ENCODE measurements at regions not wholly inside any gene's neighbourhood (a gene's known extent, or its start where the extent isn't known, plus 50 kb on each side); places are given as distances from the start of the nearest gene placed in this dataset.

DNA sequence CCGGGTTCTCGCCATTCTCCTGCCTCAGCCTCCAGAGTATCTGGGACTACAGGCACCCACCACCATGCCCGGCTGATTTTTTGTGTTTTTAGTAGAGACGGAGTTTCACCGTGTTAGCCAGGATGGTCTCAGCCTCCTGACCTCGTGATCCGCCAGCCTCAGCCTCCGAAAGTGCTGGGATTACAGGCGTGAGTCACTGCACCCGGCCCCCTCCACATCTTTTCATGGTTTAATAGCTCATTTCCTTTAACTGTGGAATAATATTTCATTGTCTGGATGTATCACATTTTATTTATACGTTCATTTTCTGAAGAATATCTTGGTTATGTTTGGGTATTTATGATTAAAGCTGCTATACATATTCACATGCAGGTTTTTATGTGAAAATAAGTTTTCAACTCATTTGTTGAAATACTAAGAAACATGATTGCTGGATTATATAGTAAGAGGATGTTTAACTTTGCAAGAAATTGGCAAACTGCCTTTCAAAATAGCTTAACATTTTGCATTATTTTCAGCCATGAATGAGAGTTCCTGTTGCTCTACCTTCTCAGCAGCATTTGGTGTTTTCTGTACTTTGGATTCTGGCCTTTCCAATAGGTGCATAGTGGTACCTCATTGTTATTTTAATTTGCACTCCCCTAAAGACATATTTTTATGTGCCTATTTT lies 591.9 kb downstream of the TECRL start:
- TF ChIP-seq ZBTB33 (IDR thresholded peaks at IDR 0.05) (no peak), LARP7 (IDR thresholded peaks at IDR 0.05) (no peak), HDAC2 (IDR thresholded peaks at IDR 0.05) (no peak), EZH2 (IDR thresholded peaks at IDR 0.05; ENCODE audit: borderline replicate concordance, control insufficient read depth, low read depth, low read length) (no peak), POLR2AphosphoS5 (IDR thresholded peaks at IDR 0.05; ENCODE audit: low read length) (no peak), POLR2A (IDR thresholded peaks at IDR 0.05; ENCODE audit: low read depth, low read length) (no peak), DPF2 (IDR thresholded peaks at IDR 0.05) (no peak), TBL1XR1 (IDR thresholded peaks at IDR 0.05; ENCODE audit: low read depth, low read length) (no peak), NKRF (conservative IDR thresholded peaks at IDR 0.05) (no peak), ZZZ3 (IDR thresholded peaks at IDR 0.05; ENCODE audit: control insufficient read depth, insufficient read length, low read depth) (no peak), RCOR1 (conservative IDR thresholded peaks at IDR 0.05; ENCODE audit: low read depth, low read length) (no peak), NBN (IDR thresholded peaks at IDR 0.05) (no peak)
- TF ChIP-seq, protein P1, sequence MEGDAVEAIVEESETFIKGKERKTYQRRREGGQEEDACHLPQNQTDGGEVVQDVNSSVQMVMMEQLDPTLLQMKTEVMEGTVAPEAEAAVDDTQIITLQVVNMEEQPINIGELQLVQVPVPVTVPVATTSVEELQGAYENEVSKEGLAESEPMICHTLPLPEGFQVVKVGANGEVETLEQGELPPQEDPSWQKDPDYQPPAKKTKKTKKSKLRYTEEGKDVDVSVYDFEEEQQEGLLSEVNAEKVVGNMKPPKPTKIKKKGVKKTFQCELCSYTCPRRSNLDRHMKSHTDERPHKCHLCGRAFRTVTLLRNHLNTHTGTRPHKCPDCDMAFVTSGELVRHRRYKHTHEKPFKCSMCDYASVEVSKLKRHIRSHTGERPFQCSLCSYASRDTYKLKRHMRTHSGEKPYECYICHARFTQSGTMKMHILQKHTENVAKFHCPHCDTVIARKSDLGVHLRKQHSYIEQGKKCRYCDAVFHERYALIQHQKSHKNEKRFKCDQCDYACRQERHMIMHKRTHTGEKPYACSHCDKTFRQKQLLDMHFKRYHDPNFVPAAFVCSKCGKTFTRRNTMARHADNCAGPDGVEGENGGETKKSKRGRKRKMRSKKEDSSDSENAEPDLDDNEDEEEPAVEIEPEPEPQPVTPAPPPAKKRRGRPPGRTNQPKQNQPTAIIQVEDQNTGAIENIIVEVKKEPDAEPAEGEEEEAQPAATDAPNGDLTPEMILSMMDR (IDR thresholded peaks at IDR 0.05 in 2 of 3, conservative IDR thresholded peaks at IDR 0.05 in 1 of 3; ENCODE audit: control insufficient read depth in 2 of 3, extremely low read depth in 1 of 3, insufficient read depth in 1 of 3, low read depth in 3 of 3, low read length in 3 of 3): no peak

Data from GM12878 (cell line).